ENCODE measurements at regions not wholly inside any gene's neighbourhood (a gene's known extent, or its start where the extent isn't known, plus 50 kb on each side); places are given as distances from the start of the nearest gene placed in this dataset.

- no peaks in the 10 kb centered on the region for H3K36me3 ChIP-seq (ENCODE audit: control insufficient read depth in 4 of 4, insufficient read depth in 3 of 4, low read depth in 1 of 4, low read length in 3 of 4)
- H3K4me1 ChIP-seq (ENCODE audit: control insufficient read depth in 4 of 4, insufficient read depth in 4 of 4, low read length in 3 of 4) = peaks cover 0 to under 1% (median 0%) of the 10 kb centered on the region in 4 donors
- H3K27ac ChIP-seq (ENCODE audit: low read depth in 1 of 2, low read length in 2 of 2) = no peak overlapping the region
- no peaks in the 10 kb centered on the region for H3K9me3 ChIP-seq (ENCODE audit: control insufficient read depth in 4 of 4, low read length in 3 of 4)
- no peak for TF ChIP-seq HNF4A (conservative IDR thresholded peaks at IDR 0.05)
- TF ChIP-seq EGR1 (IDR thresholded peaks at IDR 0.05; ENCODE audit: low read depth in 2 of 2) = no peak
- no peak for TF ChIP-seq RAD21 (IDR thresholded peaks at IDR 0.05)
- no peak for TF ChIP-seq ATF3 (IDR thresholded peaks at IDR 0.05)
- no peak for TF ChIP-seq REST (IDR thresholded peaks at IDR 0.05)
- no peak for TF ChIP-seq FOXA2 (IDR thresholded peaks at IDR 0.05)
- no peak for TF ChIP-seq RXRA (IDR thresholded peaks at IDR 0.05)
- no peaks in the 10 kb centered on the region for H3K27me3 ChIP-seq (ENCODE audit: control insufficient read depth in 4 of 4, insufficient read depth in 4 of 4, low read length in 3 of 4)
- H3K4me3 ChIP-seq (ENCODE audit: low read depth in 1 of 3, low read length in 3 of 3) = no peak overlapping the region
- H3K9ac ChIP-seq (ENCODE audit: low read depth in 1 of 2, low read length in 2 of 2) = no peak overlapping the region
- DNase-seq (ENCODE audit: low spot score) = no peak
- 79% methylated on average over 7 of the region's 7 CpGs for WGBS
These were observed 225.1 kb upstream of the SSTR4 start for GRCh38 chr20:22810030-22810429.

- Histone ChIP-seq H3K27me3 (ENCODE audit: control insufficient read depth in 4 of 4, insufficient read depth in 4 of 4, low read length in 3 of 4) (no peaks in the 10 kb centered on the region), H3K9ac (ENCODE audit: low read depth in 1 of 2, low read length in 2 of 2) (no peak overlapping the region), H3K9me3 (ENCODE audit: control insufficient read depth in 4 of 4, low read length in 3 of 4) (no peaks in the 10 kb centered on the region), H3K27ac (ENCODE audit: low read depth in 1 of 2, low read length in 2 of 2) (no peak overlapping the region), H3K4me3 (ENCODE audit: low read depth in 1 of 3, low read length in 3 of 3) (no peak overlapping the region), H3K36me3 (ENCODE audit: control insufficient read depth in 4 of 4, insufficient read depth in 3 of 4, low read depth in 1 of 4, low read length in 3 of 4) (no peaks in the 10 kb centered on the region), H3K4me1 (ENCODE audit: control insufficient read depth in 4 of 4, insufficient read depth in 4 of 4, low read length in 3 of 4) (no peaks in the 10 kb centered on the region)
- 70% methylated on average over 11 of the region's 11 CpGs for WGBS
- TF ChIP-seq TAF1 (conservative IDR thresholded peaks at IDR 0.05) = no peak
- no peak for TF ChIP-seq HNF4A (conservative IDR thresholded peaks at IDR 0.05)
- no peak for TF ChIP-seq RAD21 (IDR thresholded peaks at IDR 0.05)
- TF ChIP-seq GABPA (IDR thresholded peaks at IDR 0.05 in 1 of 2, conservative IDR thresholded peaks at IDR 0.05 in 1 of 2) = no peak
- TF ChIP-seq EGR1 (IDR thresholded peaks at IDR 0.05; ENCODE audit: low read depth in 2 of 2) = no peak
- TF ChIP-seq HNF4G (IDR thresholded peaks at IDR 0.05) = no peak
- no peak for TF ChIP-seq RXRA (IDR thresholded peaks at IDR 0.05)
- no peak for TF ChIP-seq JUND (IDR thresholded peaks at IDR 0.05)
- TF ChIP-seq ATF3 (IDR thresholded peaks at IDR 0.05) = no peak
- TF ChIP-seq SP1 (IDR thresholded peaks at IDR 0.05) = no peak
- TF ChIP-seq NR2F2 (IDR thresholded peaks at IDR 0.05) = no peak
- no peak for TF ChIP-seq REST (IDR thresholded peaks at IDR 0.05)
- no peak for TF ChIP-seq YY1 (IDR thresholded peaks at IDR 0.05)
- DNase-seq (ENCODE audit: low spot score) = no peak
These were observed 224.2 kb upstream of the SSTR4 start for GRCh38 chr20:22810626-22811569.
